ENCODE measurements at regions not wholly inside any gene's neighbourhood (a gene's known extent, or its start where the extent isn't known, plus 50 kb on each side); places are given as distances from the start of the nearest gene placed in this dataset.

DNA sequence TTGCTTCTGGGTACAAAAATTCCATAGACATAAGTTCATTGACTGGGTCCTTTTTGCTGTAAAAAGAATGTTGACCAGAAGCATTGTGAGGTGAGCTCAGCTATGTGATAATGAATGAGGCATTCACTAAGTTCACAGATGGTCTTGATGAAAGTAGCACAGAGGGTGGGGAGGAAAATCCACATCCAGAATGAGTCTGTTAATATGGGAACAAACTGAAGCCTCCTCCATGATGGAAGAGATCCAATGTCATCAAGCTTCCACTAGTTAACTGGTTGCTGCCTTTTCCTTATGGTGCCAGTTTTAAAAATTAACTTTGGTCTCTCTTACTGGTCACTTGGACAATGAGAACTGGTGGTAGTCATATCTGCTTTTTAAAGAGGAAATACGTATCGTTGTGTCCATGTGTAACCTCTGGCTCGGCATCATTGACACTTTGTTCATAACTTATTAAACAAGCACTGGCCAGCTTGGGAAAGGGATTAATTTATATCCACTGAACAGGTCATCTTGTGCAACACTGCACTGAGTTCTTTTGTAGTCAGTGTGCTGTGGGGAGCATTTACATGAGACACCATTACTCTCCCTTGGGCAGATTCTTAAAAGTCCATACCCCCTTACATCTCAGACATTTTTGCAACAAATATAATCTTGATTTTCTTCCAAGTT lies 88.6 kb downstream of the ADAMTS1 start:
- H3K79me2 ChIP-seq (replicated peaks; ENCODE audit: insufficient read depth, low read length), result no peaks in the 10 kb centered on the region
- no peak for TF ChIP-seq POLR2AphosphoS5 (IDR thresholded peaks at IDR 0.05)
- H3K27me3 ChIP-seq (ENCODE audit: insufficient read depth, low read depth, low read length), result no peaks in the 10 kb centered on the region
- no peaks in the 10 kb centered on the region for H3K9me2 ChIP-seq (ENCODE audit: insufficient read depth, low read length)
- no peaks in the 10 kb centered on the region for H3K36me3 ChIP-seq (ENCODE audit: insufficient read depth, low read length)
- H3K4me2 ChIP-seq (ENCODE audit: low read length), result no peak overlapping the region
- no peaks in the 10 kb centered on the region for H4K20me1 ChIP-seq (ENCODE audit: insufficient read depth)
- H3F3A ChIP-seq (ENCODE audit: insufficient read depth, low read length, poor library complexity, severe bottlenecking), result no peaks in the 10 kb centered on the region
- H3K4me3 ChIP-seq (ENCODE audit: low read length), result no peak overlapping the region
- H3K9ac ChIP-seq (ENCODE audit: low read length), result no peak overlapping the region
- H3K9me3 ChIP-seq (ENCODE audit: low read length), result no peaks in the 10 kb centered on the region
- H2AFZ ChIP-seq (ENCODE audit: low read depth, low read length), result no peak overlapping the region
- no peak overlapping the region for H3K27ac ChIP-seq (ENCODE audit: low read length)

DNA sequence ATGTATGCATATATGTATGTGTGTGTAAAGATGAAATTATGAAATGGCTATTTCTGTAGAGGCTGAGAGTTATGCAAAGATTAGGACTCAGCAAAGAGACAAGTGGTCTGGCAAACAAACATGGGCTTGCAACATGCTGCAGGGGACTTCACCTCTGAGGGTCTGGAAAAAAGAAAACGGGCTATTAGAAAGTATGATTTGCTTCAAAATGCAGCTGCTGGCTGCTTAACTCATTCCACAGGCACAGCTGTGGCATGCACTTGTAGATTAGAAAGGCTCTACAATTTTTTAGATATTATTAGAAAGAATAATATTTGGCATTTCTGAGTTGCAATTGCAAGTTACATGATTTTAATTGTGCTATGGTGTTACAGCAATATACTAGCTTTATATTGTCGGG lies 90.4 kb downstream of the ADAMTS1 start:
- no peak overlapping the region for H3K27ac ChIP-seq (ENCODE audit: low read length)
- H3F3A ChIP-seq (ENCODE audit: insufficient read depth, low read length, poor library complexity, severe bottlenecking), result no peaks in the 10 kb centered on the region
- no peaks in the 10 kb centered on the region for H3K36me3 ChIP-seq (ENCODE audit: insufficient read depth, low read length)
- H3K79me2 ChIP-seq (replicated peaks; ENCODE audit: insufficient read depth, low read length), result no peaks in the 10 kb centered on the region
- no peak overlapping the region for H3K4me3 ChIP-seq (ENCODE audit: low read length)
- no peak overlapping the region for H3K9ac ChIP-seq (ENCODE audit: low read length)
- H3K27me3 ChIP-seq (ENCODE audit: insufficient read depth, low read depth, low read length), result no peaks in the 10 kb centered on the region
- TF ChIP-seq EP300 (conservative IDR thresholded peaks at IDR 0.05; ENCODE audit: poor library complexity, severe bottlenecking) (no peak), SMC3 (conservative IDR thresholded peaks at IDR 0.05; ENCODE audit: poor library complexity) (no peak), EZH2 (IDR thresholded peaks at IDR 0.05; ENCODE audit: borderline replicate concordance, insufficient read depth, low read length, poor library complexity, severe bottlenecking) (no peak), TAF1 (IDR thresholded peaks at IDR 0.05; ENCODE audit: low read depth) (no peak), MXI1 (conservative IDR thresholded peaks at IDR 0.05; ENCODE audit: poor library complexity, severe bottlenecking) (no peak), RAD21 (conservative IDR thresholded peaks at IDR 0.05) (no peak), POLR2AphosphoS5 (IDR thresholded peaks at IDR 0.05) (no peak)
- TF ChIP-seq, protein P1, sequence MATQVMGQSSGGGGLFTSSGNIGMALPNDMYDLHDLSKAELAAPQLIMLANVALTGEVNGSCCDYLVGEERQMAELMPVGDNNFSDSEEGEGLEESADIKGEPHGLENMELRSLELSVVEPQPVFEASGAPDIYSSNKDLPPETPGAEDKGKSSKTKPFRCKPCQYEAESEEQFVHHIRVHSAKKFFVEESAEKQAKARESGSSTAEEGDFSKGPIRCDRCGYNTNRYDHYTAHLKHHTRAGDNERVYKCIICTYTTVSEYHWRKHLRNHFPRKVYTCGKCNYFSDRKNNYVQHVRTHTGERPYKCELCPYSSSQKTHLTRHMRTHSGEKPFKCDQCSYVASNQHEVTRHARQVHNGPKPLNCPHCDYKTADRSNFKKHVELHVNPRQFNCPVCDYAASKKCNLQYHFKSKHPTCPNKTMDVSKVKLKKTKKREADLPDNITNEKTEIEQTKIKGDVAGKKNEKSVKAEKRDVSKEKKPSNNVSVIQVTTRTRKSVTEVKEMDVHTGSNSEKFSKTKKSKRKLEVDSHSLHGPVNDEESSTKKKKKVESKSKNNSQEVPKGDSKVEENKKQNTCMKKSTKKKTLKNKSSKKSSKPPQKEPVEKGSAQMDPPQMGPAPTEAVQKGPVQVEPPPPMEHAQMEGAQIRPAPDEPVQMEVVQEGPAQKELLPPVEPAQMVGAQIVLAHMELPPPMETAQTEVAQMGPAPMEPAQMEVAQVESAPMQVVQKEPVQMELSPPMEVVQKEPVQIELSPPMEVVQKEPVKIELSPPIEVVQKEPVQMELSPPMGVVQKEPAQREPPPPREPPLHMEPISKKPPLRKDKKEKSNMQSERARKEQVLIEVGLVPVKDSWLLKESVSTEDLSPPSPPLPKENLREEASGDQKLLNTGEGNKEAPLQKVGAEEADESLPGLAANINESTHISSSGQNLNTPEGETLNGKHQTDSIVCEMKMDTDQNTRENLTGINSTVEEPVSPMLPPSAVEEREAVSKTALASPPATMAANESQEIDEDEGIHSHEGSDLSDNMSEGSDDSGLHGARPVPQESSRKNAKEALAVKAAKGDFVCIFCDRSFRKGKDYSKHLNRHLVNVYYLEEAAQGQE (IDR thresholded peaks at IDR 0.05; ENCODE audit: borderline replicate concordance), result no peak
- TF ChIP-seq, protein P2, sequence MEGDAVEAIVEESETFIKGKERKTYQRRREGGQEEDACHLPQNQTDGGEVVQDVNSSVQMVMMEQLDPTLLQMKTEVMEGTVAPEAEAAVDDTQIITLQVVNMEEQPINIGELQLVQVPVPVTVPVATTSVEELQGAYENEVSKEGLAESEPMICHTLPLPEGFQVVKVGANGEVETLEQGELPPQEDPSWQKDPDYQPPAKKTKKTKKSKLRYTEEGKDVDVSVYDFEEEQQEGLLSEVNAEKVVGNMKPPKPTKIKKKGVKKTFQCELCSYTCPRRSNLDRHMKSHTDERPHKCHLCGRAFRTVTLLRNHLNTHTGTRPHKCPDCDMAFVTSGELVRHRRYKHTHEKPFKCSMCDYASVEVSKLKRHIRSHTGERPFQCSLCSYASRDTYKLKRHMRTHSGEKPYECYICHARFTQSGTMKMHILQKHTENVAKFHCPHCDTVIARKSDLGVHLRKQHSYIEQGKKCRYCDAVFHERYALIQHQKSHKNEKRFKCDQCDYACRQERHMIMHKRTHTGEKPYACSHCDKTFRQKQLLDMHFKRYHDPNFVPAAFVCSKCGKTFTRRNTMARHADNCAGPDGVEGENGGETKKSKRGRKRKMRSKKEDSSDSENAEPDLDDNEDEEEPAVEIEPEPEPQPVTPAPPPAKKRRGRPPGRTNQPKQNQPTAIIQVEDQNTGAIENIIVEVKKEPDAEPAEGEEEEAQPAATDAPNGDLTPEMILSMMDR (IDR thresholded peaks at IDR 0.05; ENCODE audit: poor library complexity, severe bottlenecking), result no peak
- H2AFZ ChIP-seq (ENCODE audit: low read depth, low read length), result no peak overlapping the region
- H4K20me1 ChIP-seq (ENCODE audit: insufficient read depth), result no peaks in the 10 kb centered on the region
- H3K9me2 ChIP-seq (ENCODE audit: insufficient read depth, low read length), result no peaks in the 10 kb centered on the region
- H3K9me3 ChIP-seq (ENCODE audit: low read length), result no peaks in the 10 kb centered on the region
- H3K4me2 ChIP-seq (ENCODE audit: low read length), result no peak overlapping the region
